KMS-11 (cell line): ENCODE measurements at regions not wholly inside any gene's neighbourhood (a gene's known extent, or its start where the extent isn't known, plus 50 kb on each side); places are given as distances from the start of the nearest gene placed in this dataset.
"Not testable (repeated sequence)": the region's sequence is repeated elsewhere in the genome, so short reads cannot be mapped to it uniquely, and the experiment has no call there.

ENCODE experiments used
- H2AFZ ChIP-seq: fragments of 200-600 bp; sonication (generic); 2 replicates; pipeline ENCODE4 v1.6.1; 2016; ENCODE audit warnings: antibody characterized with exemption, mixed run types, low read depth
- H3K27ac ChIP-seq: fragments of 200-600 bp; sonication (generic); 2 replicates; pipeline ENCODE4 v1.6.1; 2016; ENCODE audit warnings: mild to moderate bottlenecking, mixed run types
- H3K27me3 ChIP-seq: fragments of 200-600 bp; sonication (generic); 2 replicates; pipeline ENCODE4 v1.6.1; 2017; ENCODE audit warnings: mild to moderate bottlenecking, low read depth, mixed run types, moderate library complexity; ENCODE audit not compliant: insufficient read depth
- H3K36me3 ChIP-seq: fragments of 200-600 bp; sonication (generic); 2 replicates; pipeline ENCODE4 v1.6.1; 2017; ENCODE audit warnings: mild to moderate bottlenecking, mixed run types; ENCODE audit not compliant: insufficient read depth
- H3K4me1 ChIP-seq: fragments of 200-600 bp; sonication (generic); 2 replicates; pipeline ENCODE4 v1.6.1; 2016; ENCODE audit warnings: mild to moderate bottlenecking, low read depth, mixed run types; ENCODE audit not compliant: poor library complexity, severe bottlenecking
- H3K4me2 ChIP-seq: fragments of 200-600 bp; sonication (generic); 2 replicates; pipeline ENCODE4 v1.7.0; 2016; ENCODE audit warnings: mild to moderate bottlenecking, mixed run types
- H3K4me3 ChIP-seq: fragments of 200-600 bp; sonication (generic); IDR thresholded peaks from 2 replicates; pipeline ENCODE4 v1.6.1; 2017; ENCODE audit warnings: low read depth, low read length, mixed read lengths; ENCODE audit not compliant: insufficient read depth
- H3K79me2 ChIP-seq: fragments of 200-600 bp; sonication (generic); 2 replicates; pipeline ENCODE4 v1.6.1; 2016; ENCODE audit warnings: low read depth, mixed run types; ENCODE audit not compliant: insufficient read depth
- H3K9ac ChIP-seq: fragments of 200-600 bp; sonication (generic); 2 replicates; pipeline ENCODE4 v1.6.1; 2016; ENCODE audit warnings: mild to moderate bottlenecking, mixed run types
- H4K20me1 ChIP-seq: fragments of 200-600 bp; sonication (generic); 2 replicates; pipeline ENCODE4 v1.6.1; 2016; ENCODE audit warnings: mild to moderate bottlenecking, mixed run types; ENCODE audit not compliant: insufficient read depth
- CTCF ChIP-seq: fragments of 200-600 bp; sonication (generic); conservative IDR thresholded peaks from 2 replicates; pipeline ENCODE4 v1.6.1; 2017; ENCODE audit warnings: low read depth, mild to moderate bottlenecking, antibody characterized with exemption, low read length, moderate library complexity, mixed read lengths

GRCh38 chr2:146697307-146697706 lies 1147.5 kb upstream of the ACVR2A start:
- TF ChIP-seq CTCF, result no peak
- Histone ChIP-seq H3K36me3 (no peaks in the 10 kb centered on the region), H3K4me1 (no peaks in the 10 kb centered on the region), H3K27me3 (no peaks in the 10 kb centered on the region), H3K4me3 (no peak overlapping the region), H4K20me1 (no peaks in the 10 kb centered on the region), H3K4me2 (no peak overlapping the region), H3K79me2 (no peaks in the 10 kb centered on the region), H3K9ac (no peak overlapping the region), H2AFZ (no peak overlapping the region), H3K27ac (no peak overlapping the region)

GRCh38 chr2:146696787-146697186 lies 1148.0 kb upstream of the ACVR2A start:
- H3K9ac ChIP-seq, H3K4me2 ChIP-seq, H3K4me3 ChIP-seq, H3K4me1 ChIP-seq, H2AFZ ChIP-seq, H3K27me3 ChIP-seq, H3K36me3 ChIP-seq, H4K20me1 ChIP-seq, H3K27ac ChIP-seq, H3K79me2 ChIP-seq: not testable (repeated sequence)

GRCh38 chr2:146681991-146682390 lies 1162.8 kb upstream of the ACVR2A start:
- no peaks in the 10 kb centered on the region for H3K4me1 ChIP-seq
- no peaks in the 10 kb centered on the region for H4K20me1 ChIP-seq
- no peak overlapping the region for H3K4me3 ChIP-seq
- no peaks in the 10 kb centered on the region for H3K36me3 ChIP-seq
- TF ChIP-seq CTCF, result no peak
- no peak overlapping the region for H3K9ac ChIP-seq
- H3K4me2 ChIP-seq, result no peak overlapping the region
- no peaks in the 10 kb centered on the region for H3K27me3 ChIP-seq
- no peak overlapping the region for H3K27ac ChIP-seq
- no peaks in the 10 kb centered on the region for H3K79me2 ChIP-seq
- H2AFZ ChIP-seq, result no peak overlapping the region

- Histone ChIP-seq H3K36me3 (no peaks in the 10 kb centered on the region), H3K27ac (no peak overlapping the region), H3K4me3 (no peak overlapping the region), H3K4me2 (no peak overlapping the region), H4K20me1 (no peaks in the 10 kb centered on the region), H2AFZ (no peak overlapping the region), H3K27me3 (no peaks in the 10 kb centered on the region), H3K9ac (no peak overlapping the region), H3K79me2 (no peaks in the 10 kb centered on the region), H3K4me1 (no peaks in the 10 kb centered on the region)
- TF ChIP-seq CTCF, result no peak
Observed at GRCh38 chr2:146678516-146678915, 1166.3 kb upstream of the ACVR2A start.

GRCh38 chr2:146677280-146677679 lies 1167.5 kb upstream of the ACVR2A start:
- no peak overlapping the region for H3K4me3 ChIP-seq
- TF ChIP-seq CTCF, result no peak

More at GRCh38 chr2:146677280-146677679, 1167.5 kb upstream of the ACVR2A start:
- Histone ChIP-seq H2AFZ (no peak overlapping the region), H3K27me3 (no peaks in the 10 kb centered on the region), H3K27ac (no peak overlapping the region), H3K9ac (no peak overlapping the region), H3K4me1 (no peaks in the 10 kb centered on the region), H4K20me1 (no peaks in the 10 kb centered on the region), H3K4me2 (no peak overlapping the region), H3K36me3 (no peaks in the 10 kb centered on the region), H3K79me2 (no peaks in the 10 kb centered on the region)
